GM19468 (cell line): ENCODE measurements at regions not wholly inside any gene's neighbourhood (a gene's known extent, or its start where the extent isn't known, plus 50 kb on each side); places are given as distances from the start of the nearest gene placed in this dataset.

ENCODE experiments used
- ATAC-seq: cut with Tn5 transposase; IDR thresholded peaks from one replicate; pipeline ENCODE4 v1.9.1; 2021; ENCODE audit warnings: mild to moderate bottlenecking, moderate library complexity, moderate number of reproducible peaks; ENCODE audit not compliant: unreplicated experiment; ENCODE audit errors: extremely low read depth

DNA sequence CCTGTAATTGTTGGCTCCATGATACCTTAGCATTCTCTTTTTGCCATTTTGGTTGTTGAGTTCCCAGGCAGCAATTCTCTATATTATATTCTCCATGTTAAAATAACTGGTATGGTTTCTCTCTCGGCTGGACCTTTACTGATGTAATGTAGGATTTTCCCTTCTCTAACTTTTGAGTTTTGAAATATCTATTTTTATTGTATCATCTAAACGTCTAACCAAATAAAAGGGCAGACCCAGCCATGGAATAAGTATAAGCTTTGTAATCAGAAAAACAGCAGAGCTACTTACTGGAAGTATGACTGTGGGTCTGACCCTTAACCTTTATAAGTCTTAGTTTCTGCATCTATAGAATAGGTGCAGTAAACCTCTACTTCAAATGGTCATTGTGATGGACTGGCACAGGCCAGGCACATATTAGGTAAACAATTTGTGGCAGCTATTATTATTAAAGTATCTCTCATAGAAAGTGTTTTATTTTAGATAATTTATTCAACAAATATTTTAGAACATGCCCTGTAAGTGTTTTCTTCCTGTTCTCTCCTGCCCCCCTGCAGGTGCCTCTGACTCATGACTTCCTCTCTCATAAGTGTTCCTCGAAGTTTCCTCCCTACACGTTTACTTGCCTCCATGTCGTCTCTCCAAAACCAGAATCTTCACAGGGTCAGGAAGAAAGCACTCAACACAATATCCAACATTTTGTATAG is 224.9 kb upstream of the FGGY start:
- ATAC-seq = no peak

DNA sequence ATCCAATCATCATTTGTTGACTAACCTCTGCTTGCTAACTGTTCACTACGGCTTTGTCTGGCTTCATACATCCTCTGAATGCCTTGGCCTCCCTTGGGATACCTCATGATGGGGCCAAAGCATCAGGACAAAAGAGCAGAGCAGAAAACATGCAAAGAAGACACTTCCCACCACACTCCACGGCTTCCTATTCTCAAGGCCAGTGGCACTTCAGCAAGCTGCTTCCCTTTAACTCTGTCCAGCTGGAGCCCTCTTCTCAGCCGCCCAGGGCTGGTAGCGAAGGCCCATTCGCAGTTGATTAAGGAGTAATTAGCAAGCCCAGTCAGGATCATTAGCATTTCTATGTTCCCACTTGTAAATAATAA is 224.3 kb upstream of the FGGY start:
- ATAC-seq = no peak

GRCh38 chr1:59074598-59074997 is 222.3 kb upstream of the FGGY start:
- ATAC-seq = no peak

- no peak for ATAC-seq
These were observed 221.9 kb upstream of the FGGY start for GRCh38 chr1:59075021-59075420.

GRCh38 chr1:59076612-59077011 is 220.3 kb upstream of the FGGY start:
- no peak for ATAC-seq

DNA sequence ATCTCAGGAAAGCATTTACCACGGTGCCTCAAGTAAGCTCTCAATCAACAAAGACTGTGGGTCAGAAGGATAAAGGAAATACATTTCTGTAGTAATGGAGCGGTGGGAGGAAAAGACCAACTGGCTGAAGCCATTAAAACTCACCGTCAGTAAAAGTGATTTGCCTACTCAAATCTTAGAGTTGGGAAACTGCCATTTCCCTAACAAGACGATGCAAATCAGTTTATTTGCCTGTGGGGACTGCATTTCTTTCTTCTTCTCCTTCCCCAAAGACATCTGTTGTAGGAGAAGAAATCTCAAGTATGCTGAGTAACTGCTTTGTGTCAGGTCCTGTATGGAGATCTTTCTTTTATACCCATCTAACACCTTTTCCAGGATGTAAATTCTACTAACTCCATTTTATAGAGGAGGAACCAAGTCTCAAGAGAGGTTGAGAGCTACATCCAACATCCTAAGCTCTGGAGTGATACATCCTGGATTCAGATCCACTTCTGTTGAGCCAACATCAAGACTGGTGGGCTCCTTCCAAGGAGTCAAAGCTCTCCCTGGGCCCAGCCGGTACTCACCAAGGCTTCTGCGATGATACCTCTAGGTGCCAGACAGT is 219.3 kb upstream of the FGGY start:
- ATAC-seq = no peak

- ATAC-seq = no peak
These were observed 218.7 kb upstream of the FGGY start for GRCh38 chr1:59078070-59078800.

DNA sequence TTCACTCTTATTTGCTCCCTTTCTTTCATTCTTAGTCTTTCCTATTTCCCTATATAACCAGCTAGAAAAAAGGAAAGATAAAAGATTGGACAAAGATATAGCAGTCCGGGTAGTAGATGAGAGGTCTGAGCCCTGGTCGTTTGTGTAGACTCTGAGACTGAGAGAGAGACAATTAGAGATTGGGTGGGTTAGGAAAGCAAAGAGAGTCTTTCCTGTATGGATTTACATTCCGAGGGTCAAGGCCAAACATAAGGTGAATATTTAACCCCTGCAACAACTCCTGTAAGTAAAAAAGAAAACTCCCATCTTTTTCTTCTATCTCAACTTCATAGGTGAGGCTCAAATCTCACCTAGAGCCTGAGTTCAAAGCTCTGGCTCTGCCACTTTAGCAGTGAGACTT is 218.0 kb upstream of the FGGY start:
- no peak for ATAC-seq

- no peak for ATAC-seq
These were observed 217.3 kb upstream of the FGGY start for GRCh38 chr1:59079434-59080140.

DNA sequence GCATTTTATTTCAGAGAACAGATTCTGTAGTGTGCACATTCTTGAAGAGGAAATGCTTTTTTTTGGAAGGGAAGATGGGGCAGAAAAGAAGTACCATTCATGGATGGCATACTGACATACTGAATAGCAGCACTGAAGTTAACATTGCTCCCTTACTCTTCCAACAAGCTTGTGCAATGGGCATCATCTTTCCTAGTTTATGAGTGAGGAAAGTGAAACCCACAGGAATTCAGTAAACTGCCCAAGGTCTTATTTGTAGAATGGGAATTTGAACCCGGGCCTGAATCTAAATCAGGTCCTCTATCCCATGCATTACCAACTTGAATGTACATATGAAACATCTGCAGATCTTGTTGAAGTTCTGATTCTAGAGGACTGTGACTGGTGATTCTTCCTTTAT is 215.7 kb upstream of the FGGY start:
- ATAC-seq = no peak

- ATAC-seq = no peak
These were observed 215.1 kb upstream of the FGGY start for GRCh38 chr1:59081795-59082194.

DNA sequence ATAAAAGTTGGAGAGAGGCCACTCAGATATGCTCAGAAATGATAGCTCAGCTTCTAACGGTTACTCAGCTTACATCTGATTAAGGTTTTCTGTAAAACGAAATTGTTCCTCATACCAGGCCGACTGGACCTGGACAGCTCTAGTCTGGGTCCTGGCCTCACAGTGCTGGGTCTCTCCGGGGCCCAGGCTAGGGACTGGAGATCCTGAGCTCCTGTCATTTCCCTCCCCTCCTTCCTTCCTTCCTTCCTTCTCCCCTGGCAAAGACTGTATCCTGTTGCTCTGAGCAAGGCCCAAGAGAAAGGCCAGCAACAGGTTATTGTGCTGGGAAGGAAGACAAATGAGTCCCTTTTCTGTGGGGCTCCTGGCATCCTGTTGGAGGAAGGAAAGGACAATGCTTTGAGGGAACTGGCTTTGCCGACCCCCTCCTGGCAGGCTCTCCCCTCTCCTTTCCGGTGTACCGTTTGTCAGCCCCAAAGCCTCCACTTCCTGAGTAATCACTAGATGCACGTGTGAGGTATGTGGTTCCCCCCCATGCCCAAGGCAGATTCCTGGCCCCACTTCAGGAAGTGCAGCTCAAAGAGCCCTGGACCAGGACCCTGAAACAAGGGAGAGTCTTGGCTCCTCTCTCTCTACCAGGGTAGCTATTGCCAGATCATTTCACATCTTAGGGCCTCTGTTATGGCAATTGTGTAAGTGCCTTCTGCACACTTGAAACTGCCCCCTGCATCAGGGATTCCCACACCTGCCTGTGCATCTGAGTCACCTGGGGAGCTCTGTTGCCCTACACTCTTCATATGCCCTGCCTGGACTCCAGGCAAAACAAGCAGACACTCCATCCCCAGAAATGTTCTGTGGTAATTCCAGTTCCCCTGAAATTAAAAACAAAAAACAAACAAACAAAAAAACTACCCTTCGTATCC is 212.7 kb upstream of the FGGY start:
- no peak for ATAC-seq

GRCh38 chr1:59085101-59085500 is 211.8 kb upstream of the FGGY start:
- ATAC-seq = no peak

GRCh38 chr1:59089036-59089798 is 207.7 kb upstream of the FGGY start:
- ATAC-seq = no peak

DNA sequence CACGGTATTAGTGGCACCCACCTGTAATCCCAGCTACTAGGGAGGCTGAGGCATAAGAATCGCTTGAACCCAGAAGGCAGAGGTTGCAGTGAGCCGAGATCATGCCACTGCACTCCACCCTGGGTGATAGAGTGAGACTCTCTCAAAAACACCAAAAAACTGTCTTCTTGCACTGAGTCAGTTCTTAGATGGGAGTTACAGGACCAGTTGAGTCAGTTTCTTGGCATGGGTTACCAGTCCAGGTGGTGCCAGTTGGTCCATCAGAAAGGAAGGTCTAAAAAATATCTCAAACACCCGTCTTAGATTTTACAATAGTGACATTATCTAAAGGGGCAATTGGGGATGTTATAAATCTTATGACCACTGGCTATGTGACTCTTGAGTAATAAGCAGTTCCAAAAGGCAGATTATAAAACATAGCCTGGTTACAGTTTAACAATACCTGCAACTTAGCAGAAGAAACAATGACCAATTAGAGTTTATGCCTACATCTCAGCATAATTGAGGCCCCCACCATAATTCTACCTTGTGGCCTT is 206.9 kb upstream of the FGGY start:
- ATAC-seq = no peak

GRCh38 chr1:59092126-59092525 is 204.8 kb upstream of the FGGY start:
- no peak for ATAC-seq

- no peak for ATAC-seq
These were observed 202.9 kb upstream of the FGGY start for GRCh38 chr1:59094001-59094400.

DNA sequence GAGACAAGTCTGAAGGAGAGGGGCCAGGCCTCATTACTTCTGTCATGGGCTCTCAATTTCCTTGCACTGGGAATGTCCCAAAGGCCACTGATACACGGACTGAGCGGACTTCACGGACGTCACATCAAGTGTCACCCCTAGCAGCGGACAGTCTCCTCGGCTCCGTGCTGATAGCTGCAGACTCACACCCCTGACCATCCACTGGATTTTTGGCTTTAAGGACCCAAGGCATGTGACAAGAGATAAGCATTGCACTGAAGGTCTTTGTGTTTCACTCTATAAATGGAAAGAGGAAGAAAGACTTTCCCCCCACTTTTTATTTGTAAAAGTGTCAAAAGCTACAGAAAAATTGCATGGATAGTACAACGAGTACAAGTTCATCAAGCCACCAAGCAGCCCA is 200.4 kb upstream of the FGGY start:
- ATAC-seq = no peak

- ATAC-seq = no peak
These were observed 198.2 kb upstream of the FGGY start for GRCh38 chr1:59098655-59099054.
